HG02623 (cell line): ENCODE measurements at regions not wholly inside any gene's neighbourhood (a gene's known extent, or its start where the extent isn't known, plus 50 kb on each side); places are given as distances from the start of the nearest gene placed in this dataset.

Experiments used
- ATAC-seq: cut with Tn5 transposase; IDR thresholded peaks from one replicate; pipeline ENCODE4 v1.9.1; 2021; ENCODE audit warnings: moderate library complexity; ENCODE audit not compliant: unreplicated experiment

GRCh38 chr6:1545654-1546053, 64.1 kb upstream of the FOXC1 start:
- ATAC-seq: no peak

GRCh38 chr6:1547785-1548184, 61.9 kb upstream of the FOXC1 start:
- ATAC-seq: no peak

GRCh38 chr6:1551249-1551648, 58.5 kb upstream of the FOXC1 start:
- no peak for ATAC-seq

GRCh38 chr6:1552296-1552761, 57.4 kb upstream of the FOXC1 start:
- ATAC-seq: no peak

- no peak for ATAC-seq
These were observed 56.1 kb upstream of the FOXC1 start for GRCh38 chr6:1553562-1554083.

- no peak for ATAC-seq
These were observed 55.6 kb upstream of the FOXC1 start for GRCh38 chr6:1554141-1554475.

- no peak for ATAC-seq
These were observed 55.0 kb upstream of the FOXC1 start for GRCh38 chr6:1554476-1555310.

- ATAC-seq: no peak
These were observed 51.3 kb upstream of the FOXC1 start for GRCh38 chr6:1558388-1558787.
